ENCODE measurements at regions not wholly inside any gene's neighbourhood (a gene's known extent, or its start where the extent isn't known, plus 50 kb on each side); places are given as distances from the start of the nearest gene placed in this dataset.
A peak's percentile ranks its signal among the peaks of the same experiment; 100 is the strongest.

- Histone ChIP-seq H3K27ac (no peak overlapping the region), H3K4me3 (no peak overlapping the region), H3K36me3 (no peaks in the 10 kb centered on the region), H3K27me3 (peaks cover 0 to 22% of the 10 kb centered on the region in 2 donors), H3K9me3 (no peaks in the 10 kb centered on the region), H3K4me1 (no peaks in the 10 kb centered on the region)
- intact Hi-C loops (cut with DNase I; ENCODE audit: low total_unique reads): no loop called here
- no peak for TF ChIP-seq CTCF (IDR thresholded peaks at IDR 0.05)
- peak in 1 of 2 donors; percentile 40 for DNase-seq
These were observed 197.0 kb downstream of the IRF8 start for GRCh38 chr16:86095906-86096485.

- H3K4me3 ChIP-seq: no peak overlapping the region
- H3K27ac ChIP-seq: no peak overlapping the region
- TF ChIP-seq CTCF (IDR thresholded peaks at IDR 0.05): no peak
- H3K27me3 ChIP-seq: peaks cover 0 to 31% of the 10 kb centered on the region in 2 donors
- no peaks in the 10 kb centered on the region for H3K9me3 ChIP-seq
- peak in 1 of 2 donors; percentile 5 for DNase-seq
- no peaks in the 10 kb centered on the region for H3K36me3 ChIP-seq
- H3K4me1 ChIP-seq: no peaks in the 10 kb centered on the region
- intact Hi-C loops (cut with DNase I; ENCODE audit: low total_unique reads): no loop called here
These were observed 197.9 kb downstream of the IRF8 start for GRCh38 chr16:86096850-86097249.

GRCh38 chr16:86099326-86099725 is 200.4 kb downstream of the IRF8 start:
- Histone ChIP-seq H3K27ac (no peak overlapping the region), H3K27me3 (peaks cover 0 to 32% of the 10 kb centered on the region in 2 donors), H3K4me3 (no peak overlapping the region), H3K36me3 (no peaks in the 10 kb centered on the region), H3K9me3 (no peaks in the 10 kb centered on the region), H3K4me1 (no peaks in the 10 kb centered on the region)
- DNase-seq: peak in 1 of 2 donors; percentile 23
- no peak for TF ChIP-seq CTCF (IDR thresholded peaks at IDR 0.05)
- intact Hi-C loops (cut with DNase I; ENCODE audit: low total_unique reads): no loop called here

- H3K9me3 ChIP-seq: no peaks in the 10 kb centered on the region
- DNase-seq: peak in 1 of 2 donors; percentile 43
- no peaks in the 10 kb centered on the region for H3K4me1 ChIP-seq
- intact Hi-C loops (cut with DNase I; ENCODE audit: low total_unique reads): no loop called here
- H3K27ac ChIP-seq: no peak overlapping the region
- no peak overlapping the region for H3K4me3 ChIP-seq
- H3K36me3 ChIP-seq: no peaks in the 10 kb centered on the region
- H3K27me3 ChIP-seq: peaks cover 0 to 37% of the 10 kb centered on the region in 2 donors
- no peak for TF ChIP-seq CTCF (IDR thresholded peaks at IDR 0.05)
These were observed 201.5 kb downstream of the IRF8 start for GRCh38 chr16:86100205-86101136.

GRCh38 chr16:86101137-86101896 is 202.4 kb downstream of the IRF8 start:
- Histone ChIP-seq H3K4me1 (no peaks in the 10 kb centered on the region), H3K36me3 (no peaks in the 10 kb centered on the region), H3K27ac (no peak overlapping the region), H3K4me3 (no peak overlapping the region), H3K9me3 (no peaks in the 10 kb centered on the region), H3K27me3 (peaks cover 0 to 37% of the 10 kb centered on the region in 2 donors)
- peak in 1 of 2 donors; percentile 44 for DNase-seq
- intact Hi-C loops (cut with DNase I; ENCODE audit: low total_unique reads): no loop called here
- TF ChIP-seq CTCF (IDR thresholded peaks at IDR 0.05): no peak
